ENCODE measurements at regions not wholly inside any gene's neighbourhood (a gene's known extent, or its start where the extent isn't known, plus 50 kb on each side); places are given as distances from the start of the nearest gene placed in this dataset.

- TF ChIP-seq, protein P1, sequence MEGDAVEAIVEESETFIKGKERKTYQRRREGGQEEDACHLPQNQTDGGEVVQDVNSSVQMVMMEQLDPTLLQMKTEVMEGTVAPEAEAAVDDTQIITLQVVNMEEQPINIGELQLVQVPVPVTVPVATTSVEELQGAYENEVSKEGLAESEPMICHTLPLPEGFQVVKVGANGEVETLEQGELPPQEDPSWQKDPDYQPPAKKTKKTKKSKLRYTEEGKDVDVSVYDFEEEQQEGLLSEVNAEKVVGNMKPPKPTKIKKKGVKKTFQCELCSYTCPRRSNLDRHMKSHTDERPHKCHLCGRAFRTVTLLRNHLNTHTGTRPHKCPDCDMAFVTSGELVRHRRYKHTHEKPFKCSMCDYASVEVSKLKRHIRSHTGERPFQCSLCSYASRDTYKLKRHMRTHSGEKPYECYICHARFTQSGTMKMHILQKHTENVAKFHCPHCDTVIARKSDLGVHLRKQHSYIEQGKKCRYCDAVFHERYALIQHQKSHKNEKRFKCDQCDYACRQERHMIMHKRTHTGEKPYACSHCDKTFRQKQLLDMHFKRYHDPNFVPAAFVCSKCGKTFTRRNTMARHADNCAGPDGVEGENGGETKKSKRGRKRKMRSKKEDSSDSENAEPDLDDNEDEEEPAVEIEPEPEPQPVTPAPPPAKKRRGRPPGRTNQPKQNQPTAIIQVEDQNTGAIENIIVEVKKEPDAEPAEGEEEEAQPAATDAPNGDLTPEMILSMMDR (IDR thresholded peaks at IDR 0.05 in 2 of 3, conservative IDR thresholded peaks at IDR 0.05 in 1 of 3; ENCODE audit: borderline replicate concordance in 1 of 3, insufficient read depth in 1 of 3, low read depth in 2 of 3, low read length in 2 of 3), result no peak
- no peak for TF ChIP-seq FOSL1 (IDR thresholded peaks at IDR 0.05; ENCODE audit: low read depth)
- TF ChIP-seq POLR2AphosphoS5 (IDR thresholded peaks at IDR 0.05; ENCODE audit: low read depth, low read length), result no peak
- no peak for TF ChIP-seq POLR2A (IDR thresholded peaks at IDR 0.05; ENCODE audit: borderline replicate concordance, extremely low read depth, insufficient read depth, insufficient read length)
Measured at GRCh38 chr1:5765997-5766913, 226.0 kb downstream of the NPHP4 start.

Measured in HCT116 (cell line).